Lower leg skin (tissue), 4 donors: ENCODE measurements at regions not wholly inside any gene's neighbourhood (a gene's known extent, or its start where the extent isn't known, plus 50 kb on each side); places are given as distances from the start of the nearest gene placed in this dataset.

Experiments used
- DNase-seq, 2 donors: peaks; one replicate each; pipeline ENCODE4 v3.0.0-alpha.2; 2019; ENCODE audit warnings: low spot score in 2 of 2
- H3K4me3 ChIP-seq: fragments of 200-600 bp; sonication (generic); 2 replicates; pipeline ENCODE4 v1.5.1; 2017; ENCODE audit warnings: mild to moderate bottlenecking, low read depth; ENCODE audit not compliant: poor library complexity, severe bottlenecking
- POLR2A ChIP-seq, 2 donors: fragments of 450-650 bp; IDR thresholded peaks; one replicate each; pipeline ENCODE4 v1.6.1; 2016 to 2017; ENCODE audit warnings: antibody characterized with exemption in 2 of 2, mild to moderate bottlenecking in 1 of 2, moderate library complexity in 1 of 2
- WGBS, 2 donors: methylation state at CpG; one replicate each; pipeline ENCODE4 v1.1.5; 2018; 5-methylcytosine and 5-hydroxymethylcytosine counted together
- intact Hi-C: fragments of 100-400 bp; cut with DNase I; formaldehyde crosslinking; loops from one replicate; pipeline ENCODE4 v1.15.0; 2023; ENCODE audit warnings: low total_unique reads
- TF ChIP-seq, protein P1 (sequence below), 3 donors: fragments of 450-650 bp; IDR thresholded peaks; one replicate each; pipeline ENCODE4 v1.5.1; 2016; ENCODE audit warnings: antibody characterized with exemption in 3 of 3, mild to moderate bottlenecking in 3 of 3, moderate library complexity in 2 of 3

DNA sequence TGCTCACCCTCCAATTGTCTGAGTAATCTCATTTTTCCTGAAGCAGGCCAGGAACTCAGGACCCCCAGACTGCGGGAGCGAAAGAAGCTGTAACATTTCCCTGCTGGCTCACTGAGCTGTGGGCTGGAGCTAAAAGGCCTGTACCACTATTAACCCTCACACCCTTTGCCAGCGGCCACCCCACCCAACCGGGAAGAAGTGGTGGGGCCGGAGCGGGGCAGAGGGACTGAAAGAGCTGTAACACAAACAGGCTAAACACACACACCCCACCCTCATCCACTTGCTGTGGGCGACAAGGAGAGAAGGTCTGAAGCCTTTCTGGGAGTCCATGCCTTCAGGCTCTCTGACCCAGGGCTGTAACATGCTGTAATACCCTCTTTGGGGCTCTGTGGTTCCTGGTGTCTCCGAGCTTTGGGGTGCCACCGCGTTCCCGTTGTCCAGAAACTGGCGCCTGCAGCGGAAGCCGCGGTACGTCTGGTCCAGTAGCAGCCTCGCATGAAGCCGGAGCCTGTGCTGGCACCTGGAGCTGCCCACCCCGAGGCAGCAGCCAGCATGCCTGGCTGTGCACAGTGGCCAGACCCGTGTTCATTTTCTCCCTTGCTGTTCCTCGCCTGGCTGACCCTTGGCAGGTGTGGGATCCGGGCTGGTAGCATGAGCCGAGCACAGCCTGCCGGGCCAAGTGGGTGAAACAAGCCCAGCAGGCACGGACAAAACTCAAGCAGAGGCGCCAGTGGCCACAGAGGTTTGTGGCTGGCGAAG is 345.5 kb upstream of the MGAT4C start:
- no peak for TF ChIP-seq POLR2A (IDR thresholded peaks at IDR 0.05)
- TF ChIP-seq, protein P1, sequence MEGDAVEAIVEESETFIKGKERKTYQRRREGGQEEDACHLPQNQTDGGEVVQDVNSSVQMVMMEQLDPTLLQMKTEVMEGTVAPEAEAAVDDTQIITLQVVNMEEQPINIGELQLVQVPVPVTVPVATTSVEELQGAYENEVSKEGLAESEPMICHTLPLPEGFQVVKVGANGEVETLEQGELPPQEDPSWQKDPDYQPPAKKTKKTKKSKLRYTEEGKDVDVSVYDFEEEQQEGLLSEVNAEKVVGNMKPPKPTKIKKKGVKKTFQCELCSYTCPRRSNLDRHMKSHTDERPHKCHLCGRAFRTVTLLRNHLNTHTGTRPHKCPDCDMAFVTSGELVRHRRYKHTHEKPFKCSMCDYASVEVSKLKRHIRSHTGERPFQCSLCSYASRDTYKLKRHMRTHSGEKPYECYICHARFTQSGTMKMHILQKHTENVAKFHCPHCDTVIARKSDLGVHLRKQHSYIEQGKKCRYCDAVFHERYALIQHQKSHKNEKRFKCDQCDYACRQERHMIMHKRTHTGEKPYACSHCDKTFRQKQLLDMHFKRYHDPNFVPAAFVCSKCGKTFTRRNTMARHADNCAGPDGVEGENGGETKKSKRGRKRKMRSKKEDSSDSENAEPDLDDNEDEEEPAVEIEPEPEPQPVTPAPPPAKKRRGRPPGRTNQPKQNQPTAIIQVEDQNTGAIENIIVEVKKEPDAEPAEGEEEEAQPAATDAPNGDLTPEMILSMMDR (IDR thresholded peaks at IDR 0.05), result no peak
- intact Hi-C loops, result no loop called here
- H3K4me3 ChIP-seq, result no peak overlapping the region
- DNase-seq, result no peak
- 94 to 95% methylated on average over 26 to 27 of the region's 27 CpGs for WGBS, 2 donors

DNA sequence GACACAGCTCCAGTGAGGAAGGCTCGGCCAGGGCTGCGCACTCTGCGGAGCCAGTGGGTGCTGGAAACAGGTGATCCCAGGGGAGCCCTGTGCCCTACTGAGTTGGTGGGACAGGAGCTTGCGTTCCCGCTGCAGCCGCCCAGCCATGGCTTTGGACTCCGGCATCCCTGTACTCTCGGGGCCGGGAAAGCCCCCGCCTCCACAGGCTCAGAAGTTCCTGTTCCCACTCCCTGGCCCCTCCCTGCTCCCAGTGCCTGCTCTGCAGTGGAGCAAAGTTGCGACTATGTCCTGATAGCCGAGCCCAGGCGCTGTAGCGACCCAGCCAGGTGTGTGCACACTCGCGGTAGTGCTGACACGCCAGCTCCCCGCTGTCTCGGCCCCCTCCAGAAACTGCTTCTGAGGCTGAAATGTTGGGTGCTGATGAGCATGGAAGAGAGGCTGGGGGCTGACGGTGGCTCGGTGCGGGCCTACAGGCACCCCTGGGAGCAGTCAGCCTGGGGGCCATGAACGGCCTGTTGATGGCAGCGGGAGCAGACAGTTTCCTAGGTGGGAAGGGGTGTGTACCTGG is 344.6 kb upstream of the MGAT4C start:
- no peak for DNase-seq
- intact Hi-C loops, result no loop called here
- H3K4me3 ChIP-seq, result no peak overlapping the region
- WGBS, 2 donors, result 96 to 97% methylated on average over 14 to 24 of the region's 24 CpGs
- no peak for TF ChIP-seq POLR2A (IDR thresholded peaks at IDR 0.05)
- TF ChIP-seq, protein P1 (IDR thresholded peaks at IDR 0.05), result no peak

DNA sequence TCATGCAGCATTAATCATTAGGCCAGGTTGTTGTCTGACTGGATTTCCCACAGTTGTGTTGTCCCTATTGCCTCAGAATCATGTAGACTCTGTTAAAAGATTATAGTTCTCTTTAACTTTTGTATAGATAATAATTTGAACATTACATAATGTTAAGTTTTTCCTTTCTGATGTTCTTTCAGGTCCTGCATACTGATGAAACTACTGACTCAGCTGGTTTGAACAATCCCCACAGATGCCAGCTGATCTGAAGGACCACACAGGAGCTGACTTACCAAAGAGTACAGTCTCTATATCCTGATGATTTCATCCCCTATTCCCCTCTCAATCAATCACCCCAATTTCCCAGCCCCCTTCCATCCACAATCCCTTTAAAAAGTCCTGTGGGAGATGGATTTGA is 341.2 kb upstream of the MGAT4C start:
- no peak for DNase-seq
- H3K4me3 ChIP-seq, result no peak overlapping the region
- no peak for TF ChIP-seq POLR2A (IDR thresholded peaks at IDR 0.05)
- TF ChIP-seq, protein P1 (IDR thresholded peaks at IDR 0.05), result no peak
- intact Hi-C loops, result no loop called here

DNA sequence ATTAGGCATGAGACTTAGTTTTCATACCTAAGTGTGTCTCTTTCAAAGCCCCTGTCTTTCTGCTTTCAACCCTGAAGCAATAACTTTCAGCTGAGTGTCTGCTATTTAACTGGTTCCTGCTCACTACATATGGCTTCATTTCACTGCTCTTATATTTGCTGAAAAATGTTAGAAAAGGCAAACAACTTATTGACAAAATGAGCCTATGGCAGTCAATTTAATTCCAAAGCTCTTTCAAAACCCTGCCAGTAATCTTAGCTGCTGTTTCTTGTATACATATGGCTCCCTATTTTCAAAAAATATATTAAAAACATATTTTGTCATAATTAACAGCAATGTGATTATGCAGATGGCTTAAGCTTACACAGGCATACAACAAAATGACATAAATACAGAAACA is 334.1 kb upstream of the MGAT4C start:
- intact Hi-C loops, result no loop called here

DNA sequence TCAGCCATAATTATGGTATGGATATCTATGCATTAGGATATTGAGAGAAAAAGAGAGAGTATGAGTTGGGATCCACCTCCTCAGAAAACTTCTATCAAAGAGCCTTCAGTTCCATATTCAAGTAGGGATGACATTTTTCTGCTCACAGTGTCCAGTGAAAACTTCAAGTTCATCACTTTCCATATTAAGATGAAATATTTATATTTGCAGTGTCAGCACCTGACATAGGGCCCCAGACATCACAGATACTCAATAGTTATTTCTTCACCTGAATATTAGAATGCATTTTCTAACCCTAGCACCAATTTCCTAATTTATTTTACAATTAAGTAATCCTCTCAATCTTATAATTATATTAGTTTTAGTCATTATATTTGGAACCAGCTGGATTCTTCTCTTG is 318.0 kb upstream of the MGAT4C start:
- intact Hi-C loops, result no loop called here
- TF ChIP-seq, protein P1 (IDR thresholded peaks at IDR 0.05), result no peak
- TF ChIP-seq POLR2A (IDR thresholded peaks at IDR 0.05), result no peak
- DNase-seq, result no peak
- no peak overlapping the region for H3K4me3 ChIP-seq

More for the DNA sequence above, 334.1 kb upstream of the MGAT4C start:
- no peak overlapping the region for H3K4me3 ChIP-seq
- no peak for TF ChIP-seq POLR2A (IDR thresholded peaks at IDR 0.05)
- TF ChIP-seq, protein P1 (IDR thresholded peaks at IDR 0.05), result no peak
- DNase-seq, result no peak

DNA sequence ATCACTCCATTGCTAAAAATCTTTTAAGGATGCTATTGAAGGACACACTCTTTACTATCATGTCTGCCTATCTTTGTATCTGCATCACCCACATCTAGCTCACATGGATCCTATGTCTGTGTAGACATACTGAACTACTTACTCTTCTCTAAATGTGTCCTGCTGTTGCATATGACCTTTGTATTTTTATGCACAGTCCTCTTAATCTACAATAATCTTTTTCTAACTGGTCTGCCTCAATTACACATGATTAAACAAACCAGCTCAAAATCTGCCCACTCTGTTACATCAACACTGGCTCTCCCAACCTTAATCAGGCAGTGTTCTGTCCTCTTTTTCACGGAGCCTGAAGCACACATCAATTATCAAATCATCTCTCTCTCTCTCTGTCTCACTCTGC is 316.3 kb upstream of the MGAT4C start:
- 0 to 5% methylated on average over 1 of the region's 1 CpG for WGBS, 2 donors
- intact Hi-C loops, result no loop called here
- H3K4me3 ChIP-seq, result no peak overlapping the region

More for the DNA sequence above, 316.3 kb upstream of the MGAT4C start:
- no peak for DNase-seq
- TF ChIP-seq POLR2A (IDR thresholded peaks at IDR 0.05), result no peak
- TF ChIP-seq, protein P1 (IDR thresholded peaks at IDR 0.05), result no peak
